GM19099 (cell line): ENCODE measurements at regions not wholly inside any gene's neighbourhood (a gene's known extent, or its start where the extent isn't known, plus 50 kb on each side); places are given as distances from the start of the nearest gene placed in this dataset.
A peak's percentile ranks its signal among the peaks of the same experiment; 100 is the strongest.

Experiments used
- POLR2A ChIP-seq: IDR thresholded peaks from 3 replicates; pipeline ENCODE4 v1.6.1; 2011; ENCODE audit warnings: low read depth; ENCODE audit not compliant: insufficient read length; ENCODE audit errors: extremely low read depth

DNA sequence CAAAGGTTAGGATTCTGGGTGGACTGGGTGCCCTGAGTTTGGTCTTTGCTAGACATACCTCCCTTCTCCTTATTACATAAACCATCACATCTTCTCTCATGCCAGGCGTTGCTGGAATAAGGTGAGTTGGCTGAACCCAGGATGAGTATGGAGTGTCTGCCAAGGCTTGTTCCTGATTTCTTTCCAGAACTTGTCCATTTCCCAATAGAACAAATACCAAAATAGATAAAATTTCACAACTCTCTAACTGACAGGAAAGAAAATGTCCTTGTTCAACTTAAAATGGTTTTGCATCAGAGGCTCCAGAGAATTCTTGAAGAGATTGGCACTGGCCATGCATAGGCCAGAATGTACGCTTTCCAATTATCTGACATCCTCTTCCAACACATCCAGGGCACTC, 291.9 kb downstream of the IGSF11 start:
- TF ChIP-seq POLR2A, result no peak

GRCh38 chr3:118744186-118744585, 290.5 kb downstream of the IGSF11 start:
- TF ChIP-seq POLR2A, result no peak

DNA sequence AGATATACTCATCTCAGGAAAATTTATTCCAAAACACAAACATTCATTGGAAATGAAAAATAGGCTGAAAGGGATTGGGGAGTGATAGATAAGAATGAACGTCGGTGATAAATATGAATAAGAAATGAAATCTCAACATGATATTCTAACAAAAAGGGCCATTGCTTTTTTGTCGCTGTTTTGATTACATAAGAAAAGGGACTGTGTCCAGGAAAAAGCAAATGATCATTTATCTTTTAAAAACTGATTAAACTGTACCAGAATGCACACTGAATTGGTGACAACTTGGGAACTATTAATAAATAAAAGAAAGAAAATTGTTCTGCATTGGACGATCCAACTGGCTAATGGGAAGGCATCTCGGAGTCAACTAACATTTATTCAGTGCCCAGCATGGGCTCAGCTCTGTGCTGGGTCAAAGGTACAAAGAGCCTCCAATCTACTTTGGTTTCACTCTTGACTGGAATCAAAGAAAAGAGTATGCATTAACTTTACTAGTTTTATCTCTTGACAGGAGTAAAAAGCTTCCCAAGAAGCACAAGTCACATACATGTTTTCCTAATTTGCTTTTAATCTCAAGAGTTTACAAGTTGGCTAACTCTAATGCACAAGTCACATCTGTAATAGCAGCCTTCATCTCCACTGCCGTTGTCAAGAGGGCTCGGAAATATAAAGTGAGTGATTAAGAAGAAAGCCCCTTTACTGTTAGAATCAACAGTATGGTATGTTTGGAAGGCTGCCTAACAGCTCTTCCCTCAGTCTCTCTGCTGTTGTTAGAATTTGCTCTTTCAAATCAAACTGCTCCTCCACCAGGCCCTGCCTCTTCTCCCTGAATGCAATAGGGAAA, 280.0 kb downstream of the IGSF11 start:
- no peak for TF ChIP-seq POLR2A

- no peak for TF ChIP-seq POLR2A
These were observed 279.3 kb downstream of the IGSF11 start for GRCh38 chr3:118755253-118755801.

DNA sequence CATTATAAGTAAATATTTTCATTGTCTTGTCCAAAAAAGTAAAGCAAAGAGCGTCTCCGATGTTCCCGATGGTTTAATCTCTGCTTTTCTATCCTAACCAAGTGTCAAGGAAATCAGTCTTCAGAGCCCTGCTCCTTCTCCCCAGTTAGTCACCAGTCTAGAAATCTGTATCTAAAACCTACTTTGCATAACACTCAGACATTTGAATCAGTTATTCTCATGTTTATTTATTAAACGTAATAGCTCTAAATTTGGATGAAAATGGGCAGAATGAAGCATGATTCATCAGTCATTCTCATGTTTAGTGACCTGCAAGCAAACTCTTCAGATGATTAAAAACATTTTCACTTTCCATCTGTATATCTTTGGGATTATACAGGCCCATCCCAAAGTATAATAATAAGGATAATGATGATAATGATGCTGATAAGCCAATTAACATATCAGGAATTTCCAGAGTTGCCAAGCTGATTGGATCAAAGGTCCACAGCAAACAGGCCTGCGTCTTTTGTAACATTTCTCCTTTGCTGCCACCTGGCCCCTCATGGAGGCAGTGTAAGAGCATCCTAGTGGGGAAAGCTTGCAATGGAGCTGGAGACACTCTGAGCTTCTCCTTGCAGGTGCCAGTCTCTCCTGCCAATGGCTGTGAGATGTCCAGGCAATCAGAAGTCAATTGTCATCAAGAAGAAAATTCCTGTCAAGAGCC, 273.9 kb downstream of the IGSF11 start:
- TF ChIP-seq POLR2A, result no peak

- TF ChIP-seq POLR2A, result no peak
These were observed 273.4 kb downstream of the IGSF11 start for GRCh38 chr3:118761291-118761606.

GRCh38 chr3:118765636-118766305, 268.9 kb downstream of the IGSF11 start:
- TF ChIP-seq POLR2A, result no peak

DNA sequence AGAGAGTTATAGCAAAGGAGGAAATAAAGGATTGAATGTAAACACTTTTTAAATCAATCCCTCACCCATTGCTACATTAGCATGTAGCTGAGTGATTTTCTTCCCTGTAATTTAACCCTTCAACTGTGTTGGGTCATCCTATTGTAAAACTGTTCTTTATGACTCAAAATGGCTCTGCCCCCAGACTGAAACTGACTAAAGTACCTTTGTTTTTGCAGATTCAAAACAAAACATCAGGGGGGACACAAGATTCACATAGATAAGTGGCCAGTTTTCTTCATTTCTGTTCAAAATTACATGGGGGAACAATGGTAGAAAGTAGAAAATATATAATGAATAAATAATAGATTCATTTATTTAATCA, 268.4 kb downstream of the IGSF11 start:
- no peak for TF ChIP-seq POLR2A

DNA sequence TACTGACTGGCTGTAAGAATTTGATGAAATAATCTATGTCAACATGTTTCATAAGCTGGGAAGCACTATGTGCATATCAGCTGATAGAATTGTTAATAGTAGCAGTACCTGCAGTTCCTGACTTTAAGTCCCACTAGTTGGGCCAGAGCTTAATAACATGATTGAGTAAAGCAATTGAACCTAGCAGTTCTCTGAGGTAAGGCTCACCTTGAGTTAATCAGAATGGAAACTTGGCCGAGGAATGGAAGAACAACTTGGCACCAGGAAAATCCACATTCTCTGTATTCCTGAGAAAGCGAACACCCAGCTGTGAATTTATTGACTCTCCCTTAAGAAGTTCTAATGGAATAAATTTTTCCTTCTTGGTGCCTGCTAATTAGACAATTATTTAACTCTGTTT, 262.6 kb downstream of the IGSF11 start:
- TF ChIP-seq POLR2A, result no peak

DNA sequence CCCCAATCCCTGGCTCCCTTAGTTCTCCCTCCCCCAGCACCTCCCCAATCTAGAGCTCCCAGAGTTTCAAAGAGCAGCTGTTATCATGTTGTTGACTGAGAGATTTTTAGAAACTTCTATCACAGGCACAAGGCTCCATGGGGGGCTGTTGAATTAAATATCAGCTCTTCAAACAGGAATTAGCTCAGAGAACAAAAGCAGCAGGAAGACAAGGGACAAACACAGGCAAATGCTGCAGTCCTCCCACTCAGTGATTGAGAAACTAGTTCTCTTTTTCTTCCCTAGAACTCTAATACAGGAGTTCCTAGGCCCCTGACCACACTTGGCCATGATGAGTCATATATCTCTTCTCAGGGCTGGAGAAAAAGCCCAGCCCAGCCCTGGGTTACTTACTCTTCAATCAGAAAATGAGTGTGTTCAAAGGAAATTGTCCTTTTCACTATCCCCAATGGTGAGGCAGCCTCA, 262.1 kb downstream of the IGSF11 start:
- no peak for TF ChIP-seq POLR2A

- TF ChIP-seq POLR2A, result no peak
These were observed 259.6 kb downstream of the IGSF11 start for GRCh38 chr3:118775021-118775420.

DNA sequence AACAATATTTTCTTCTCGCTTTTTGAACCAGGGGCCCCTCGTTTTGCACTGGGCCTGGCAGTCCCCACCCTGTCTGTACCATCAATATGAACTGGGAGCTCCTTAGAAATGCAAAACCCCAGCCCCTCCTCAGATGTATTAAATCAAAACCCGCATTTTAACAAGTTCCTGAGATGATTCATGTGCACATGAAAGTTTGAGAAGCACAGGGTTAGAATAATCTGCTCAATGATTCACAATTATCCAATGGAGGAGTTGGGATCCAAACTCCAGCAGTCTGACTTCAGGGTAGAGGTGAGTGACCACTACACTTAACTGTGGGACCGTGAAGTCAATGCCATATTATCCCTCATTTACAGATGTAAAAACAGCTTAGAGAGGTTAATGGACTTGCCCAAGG, 256.4 kb downstream of the IGSF11 start:
- TF ChIP-seq POLR2A, result no peak

DNA sequence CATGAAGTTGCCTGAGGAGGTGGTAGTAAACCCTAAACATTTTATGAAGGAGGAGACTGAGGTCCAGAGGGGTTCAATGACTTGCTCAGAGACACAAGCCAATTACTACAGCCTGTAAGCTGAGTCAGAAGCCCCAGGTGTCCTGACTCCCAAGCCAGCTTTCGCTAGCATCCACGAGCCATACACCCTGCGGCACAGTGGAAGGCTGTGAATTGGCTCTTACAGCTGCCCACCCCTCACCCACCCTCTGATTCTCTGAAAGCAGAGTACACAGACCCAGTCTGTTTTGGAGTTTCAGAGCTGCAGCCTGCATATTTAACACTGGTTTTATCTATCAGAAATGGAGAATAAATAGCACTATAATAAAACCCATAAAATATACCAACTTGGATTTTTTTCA, 253.4 kb downstream of the IGSF11 start:
- TF ChIP-seq POLR2A, result no peak

- TF ChIP-seq POLR2A, result no peak
These were observed 252.8 kb downstream of the IGSF11 start for GRCh38 chr3:118781839-118782238.

- peak; percentile 43 for TF ChIP-seq POLR2A
These were observed 251.9 kb downstream of the IGSF11 start for GRCh38 chr3:118782755-118783202.
